AG20443 (cell line): ENCODE measurements at regions not wholly inside any gene's neighbourhood (a gene's known extent, or its start where the extent isn't known, plus 50 kb on each side); places are given as distances from the start of the nearest gene placed in this dataset.
A peak's percentile ranks its signal among the peaks of the same experiment; 100 is the strongest.

ENCODE experiments used
- DNase-seq: peaks from one replicate; pipeline ENCODE4 v3.0.0; 2012; ENCODE audit warnings: low spot score, mixed read lengths

GRCh38 chr1:170219163-170219562 is 73.4 kb downstream of the NTMT2 start:
- no peak for DNase-seq

GRCh38 chr1:170221031-170221430 is 75.3 kb downstream of the NTMT2 start:
- DNase-seq: peak; percentile 71

- no peak for DNase-seq
Measured at GRCh38 chr1:170221495-170221894, 75.7 kb downstream of the NTMT2 start.

GRCh38 chr1:170224469-170224868 is 78.7 kb downstream of the NTMT2 start:
- DNase-seq: no peak

- DNase-seq: peak; percentile 44
Measured at GRCh38 chr1:170225781-170226530, 80.2 kb downstream of the NTMT2 start.

- no peak for DNase-seq
Measured at GRCh38 chr1:170226767-170227166, 81.0 kb downstream of the NTMT2 start.

GRCh38 chr1:170230323-170230722 is 84.6 kb downstream of the NTMT2 start:
- DNase-seq: no peak

GRCh38 chr1:170231662-170232061 is 85.9 kb downstream of the NTMT2 start:
- no peak for DNase-seq

GRCh38 chr1:170238704-170239391 is 93.1 kb downstream of the NTMT2 start:
- no peak for DNase-seq

- peak; percentile 50 for DNase-seq
Measured at GRCh38 chr1:170239445-170239844, 93.7 kb downstream of the NTMT2 start.

GRCh38 chr1:170240409-170240808 is 94.7 kb downstream of the NTMT2 start:
- no peak for DNase-seq

- no peak for DNase-seq
Measured at GRCh38 chr1:170241266-170241851, 95.6 kb downstream of the NTMT2 start.

GRCh38 chr1:170247751-170248521 is 102.2 kb downstream of the NTMT2 start:
- peak; percentile 38 for DNase-seq

GRCh38 chr1:170250531-170251276 is 104.9 kb downstream of the NTMT2 start:
- no peak for DNase-seq

GRCh38 chr1:170252851-170253579 is 107.3 kb downstream of the NTMT2 start:
- DNase-seq: peak; percentile 44

GRCh38 chr1:170254371-170254770 is 108.6 kb downstream of the NTMT2 start:
- no peak for DNase-seq

- peak; percentile 67 for DNase-seq
Measured at GRCh38 chr1:170261669-170262068, 115.9 kb downstream of the NTMT2 start.

GRCh38 chr1:170262276-170262939 is 116.6 kb downstream of the NTMT2 start:
- no peak for DNase-seq

- no peak for DNase-seq
Measured at GRCh38 chr1:170265234-170265633, 119.5 kb downstream of the NTMT2 start.

- DNase-seq: no peak
Measured at GRCh38 chr1:170267317-170267716, 121.6 kb downstream of the NTMT2 start.
